RKO (cell line): ENCODE measurements at regions not wholly inside any gene's neighbourhood (a gene's known extent, or its start where the extent isn't known, plus 50 kb on each side); places are given as distances from the start of the nearest gene placed in this dataset.

ENCODE experiments used
- DNase-seq: peaks from one replicate; pipeline ENCODE4 v3.0.0-alpha.2; 2016; ENCODE audit warnings: low spot score

DNA sequence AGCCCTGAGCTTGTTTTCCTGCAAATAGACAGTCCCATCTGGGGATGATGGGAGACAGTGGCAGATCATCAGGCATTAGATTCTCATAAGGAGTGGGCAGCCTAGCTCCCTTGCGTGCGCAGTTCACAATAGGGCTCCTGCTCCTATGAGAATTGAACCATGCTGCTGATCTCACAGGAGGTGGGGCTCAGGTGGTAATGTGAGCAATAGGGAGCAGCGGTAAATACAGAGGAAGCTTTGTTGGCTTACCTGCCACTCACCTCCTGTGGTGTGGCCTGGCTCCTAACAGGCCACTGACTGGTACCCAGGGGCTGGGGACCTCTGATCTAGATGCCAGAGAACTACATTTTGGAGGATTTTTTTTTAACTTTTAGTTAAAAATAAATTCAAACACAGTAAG lies 434.8 kb upstream of the MKI67 start:
- no peak for DNase-seq

DNA sequence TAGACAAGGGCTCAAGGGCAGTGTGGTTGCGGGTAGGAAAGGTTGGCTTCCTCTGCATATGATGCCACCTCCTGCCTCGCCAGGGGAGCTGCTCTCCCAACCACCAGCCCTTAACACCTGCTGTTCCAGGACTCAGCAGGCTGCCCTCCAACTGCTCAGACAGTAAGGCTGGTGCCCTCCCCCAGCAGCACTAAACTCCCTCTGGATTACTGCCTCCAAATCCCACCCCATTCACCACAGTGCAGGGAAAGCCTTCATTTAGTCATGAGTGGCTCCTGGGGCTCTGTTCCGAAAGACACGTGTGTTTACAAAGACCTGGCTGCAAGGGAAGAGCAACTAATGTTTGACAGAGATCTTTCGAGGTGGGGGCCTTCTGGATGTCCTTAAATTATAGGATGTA lies 437.2 kb upstream of the MKI67 start:
- DNase-seq = no peak

DNA sequence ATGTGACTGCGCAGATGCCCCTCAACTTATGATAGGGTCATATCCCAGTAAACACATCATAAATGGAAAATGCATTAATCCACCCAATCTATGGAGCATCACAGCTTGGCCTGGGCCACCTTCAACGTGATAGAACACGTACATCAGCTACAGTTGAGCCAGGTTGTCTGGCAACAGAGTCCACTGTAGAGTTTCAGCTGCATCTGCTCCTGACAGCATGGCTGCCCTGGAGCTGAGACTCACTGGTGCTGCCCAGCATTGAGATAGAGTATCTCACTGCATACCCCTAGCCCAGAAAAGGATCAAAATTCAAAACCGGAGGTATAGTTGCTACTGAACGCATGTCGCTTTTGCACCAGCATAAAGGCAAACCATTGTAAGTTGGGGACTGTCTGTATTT lies 437.7 kb upstream of the MKI67 start:
- DNase-seq = no peak

- no peak for DNase-seq
Observed at GRCh38 chr10:128566361-128566968, 440.2 kb upstream of the MKI67 start.

DNA sequence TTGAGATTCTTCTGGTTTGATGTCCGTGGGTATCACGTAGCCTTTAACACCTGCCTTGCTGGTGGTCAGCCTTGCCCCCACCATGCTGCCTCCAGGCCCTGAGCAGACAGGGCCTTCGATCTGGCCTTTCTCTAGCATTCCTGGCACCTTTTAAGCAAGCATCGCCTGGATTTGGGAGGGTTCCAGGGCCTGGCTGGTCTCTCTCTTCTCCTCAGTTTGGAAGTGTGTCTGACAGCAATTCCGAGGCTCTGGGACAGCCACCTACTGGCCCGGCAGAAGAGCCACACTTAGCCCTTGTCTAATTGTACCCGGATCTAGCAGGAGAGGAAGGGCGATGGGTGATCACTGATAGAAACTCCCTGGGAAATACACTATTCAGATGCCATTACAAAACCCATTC lies 441.3 kb upstream of the MKI67 start:
- DNase-seq = no peak

DNA sequence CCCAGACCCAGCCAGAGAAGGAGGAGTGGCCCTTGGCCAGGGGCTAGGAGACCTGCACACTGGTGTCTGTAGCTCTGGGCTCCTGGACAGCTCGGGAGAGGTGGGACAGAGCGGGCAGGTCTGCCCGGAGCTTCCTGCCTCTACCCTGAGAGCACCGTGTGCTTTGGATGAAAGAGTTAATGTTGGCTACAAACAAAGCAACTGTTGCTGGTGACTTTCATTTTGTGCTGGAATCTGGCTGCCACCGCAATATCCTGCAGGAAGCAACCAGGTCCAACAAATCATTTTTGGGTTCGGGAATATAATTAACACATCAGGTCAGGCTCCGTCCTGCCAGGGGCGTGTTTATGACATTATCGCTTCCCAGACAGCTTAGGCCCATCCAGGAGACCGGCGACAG lies 441.8 kb upstream of the MKI67 start:
- no peak for DNase-seq

GRCh38 chr10:128568491-128568890 lies 442.3 kb upstream of the MKI67 start:
- no peak for DNase-seq

GRCh38 chr10:128568990-128569945 lies 443.0 kb upstream of the MKI67 start:
- no peak for DNase-seq

DNA sequence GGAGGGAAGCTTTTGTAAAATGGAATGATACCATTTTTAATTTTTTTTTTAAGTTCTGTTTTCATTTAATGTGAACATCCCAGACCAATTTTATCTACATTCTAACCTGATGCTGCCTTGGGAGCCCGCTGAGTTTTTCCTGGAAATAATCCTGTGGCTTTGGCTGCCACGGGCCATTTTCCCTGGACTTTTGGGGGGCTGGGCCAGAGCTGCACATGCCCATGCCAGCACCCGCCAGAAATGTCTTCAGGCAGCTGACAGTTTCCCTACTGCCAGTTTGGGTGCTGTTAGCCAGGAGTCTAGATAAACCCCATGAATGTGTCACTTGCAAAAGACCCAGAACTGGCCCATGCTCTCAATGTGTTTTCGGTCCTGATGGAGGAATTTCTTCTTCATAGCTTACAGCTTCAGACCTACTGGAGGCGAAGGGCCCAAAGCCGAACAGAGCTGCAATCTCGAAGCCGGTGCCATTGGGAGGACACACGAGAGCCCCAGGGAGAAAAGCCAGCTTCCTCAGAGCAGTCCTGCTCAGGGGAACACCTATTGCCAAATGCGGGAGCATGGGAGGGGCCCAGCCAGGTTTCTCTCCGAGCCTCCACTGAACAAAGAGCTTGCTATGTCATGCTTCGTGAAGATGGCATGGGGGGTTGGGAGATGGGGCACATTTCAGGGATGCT lies 444.2 kb upstream of the MKI67 start:
- no peak for DNase-seq

- no peak for DNase-seq
Observed at GRCh38 chr10:128571071-128571470, 444.8 kb upstream of the MKI67 start.

DNA sequence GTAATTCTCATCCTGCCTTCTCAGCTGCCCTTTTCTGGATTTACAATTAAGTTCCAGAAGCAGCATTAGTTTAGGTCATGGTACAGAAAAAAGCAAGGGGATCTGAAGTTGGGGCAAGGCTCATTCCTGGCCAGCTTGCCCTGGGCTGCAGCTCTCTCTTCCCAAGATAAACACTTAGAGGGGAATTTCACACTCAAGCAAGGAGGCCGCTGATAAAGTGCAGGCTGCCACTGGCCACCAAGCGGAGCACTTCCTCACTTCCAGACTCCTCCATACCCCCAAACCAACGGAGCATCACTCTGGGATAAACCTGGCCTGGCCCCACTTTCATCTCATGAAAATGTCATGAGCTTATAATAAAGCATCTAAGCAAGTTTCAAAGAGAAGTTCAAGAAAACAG lies 445.5 kb upstream of the MKI67 start:
- DNase-seq = no peak

DNA sequence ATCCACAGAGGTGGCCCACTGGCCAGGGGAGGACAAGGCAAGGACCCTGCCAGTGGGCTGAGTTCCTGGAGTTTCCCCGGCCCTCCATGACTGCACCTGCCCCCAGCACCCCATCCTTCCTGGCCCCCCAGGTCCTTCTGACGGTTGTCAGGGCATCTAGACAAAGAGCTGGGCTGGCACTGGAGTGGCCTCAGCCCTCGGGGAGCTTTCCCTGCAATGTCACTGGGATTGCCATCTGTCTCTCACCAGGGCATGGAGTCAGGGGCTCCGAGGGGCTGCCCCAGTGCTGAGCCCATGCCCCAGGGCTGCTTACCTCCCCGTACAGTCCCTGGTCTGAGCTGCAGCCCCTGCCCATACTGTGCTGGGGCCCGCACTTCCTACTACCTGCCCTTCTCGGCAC lies 446.5 kb upstream of the MKI67 start:
- DNase-seq = no peak

DNA sequence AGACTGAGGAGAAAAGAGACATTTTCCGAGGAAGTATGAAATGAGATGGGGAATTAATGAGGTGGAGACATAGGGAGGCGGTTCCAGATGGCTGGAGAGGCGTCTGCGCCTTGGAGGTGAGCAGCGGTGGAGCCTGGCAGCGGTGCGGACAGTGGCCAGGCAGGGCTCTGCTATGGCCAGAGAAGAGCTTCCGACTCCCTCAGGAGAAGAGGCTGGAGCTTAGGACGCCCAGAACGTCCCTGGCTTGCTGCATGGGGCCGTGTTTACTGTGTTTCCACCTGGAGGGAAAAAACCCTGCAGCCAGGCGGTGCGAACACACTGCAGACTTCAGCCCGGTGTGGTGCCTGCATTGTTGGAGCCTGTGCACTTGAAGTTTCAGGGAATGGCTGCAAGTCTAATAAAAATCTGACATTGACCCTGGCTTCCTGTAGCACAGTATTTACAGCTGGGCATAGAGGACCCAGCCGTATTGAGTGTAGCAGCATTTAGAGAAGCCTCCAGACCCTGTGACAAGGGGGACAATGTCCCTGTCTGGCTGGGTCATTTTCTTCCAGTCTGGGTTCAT lies 447.1 kb upstream of the MKI67 start:
- DNase-seq = no peak

DNA sequence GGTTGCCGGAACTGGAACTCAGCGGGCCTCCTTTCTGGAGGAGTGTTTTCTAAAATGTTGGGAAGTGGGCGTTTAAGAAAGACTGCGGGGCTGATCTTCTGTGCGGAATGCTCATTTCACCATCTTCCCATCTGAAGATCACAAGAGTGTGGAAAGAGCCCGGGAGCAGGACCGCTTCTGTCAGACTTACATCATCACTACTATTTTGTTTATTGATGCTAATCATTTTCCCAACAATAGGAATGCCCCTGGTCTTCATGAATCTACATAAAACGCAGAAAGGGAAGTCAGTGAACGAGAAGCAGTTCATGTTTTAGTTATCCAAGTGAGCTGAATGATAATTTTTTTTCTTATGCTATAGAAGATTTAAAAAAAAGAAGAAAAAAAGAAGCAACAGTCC lies 447.8 kb upstream of the MKI67 start:
- no peak for DNase-seq

GRCh38 chr10:128574581-128575210 lies 448.5 kb upstream of the MKI67 start:
- no peak for DNase-seq

DNA sequence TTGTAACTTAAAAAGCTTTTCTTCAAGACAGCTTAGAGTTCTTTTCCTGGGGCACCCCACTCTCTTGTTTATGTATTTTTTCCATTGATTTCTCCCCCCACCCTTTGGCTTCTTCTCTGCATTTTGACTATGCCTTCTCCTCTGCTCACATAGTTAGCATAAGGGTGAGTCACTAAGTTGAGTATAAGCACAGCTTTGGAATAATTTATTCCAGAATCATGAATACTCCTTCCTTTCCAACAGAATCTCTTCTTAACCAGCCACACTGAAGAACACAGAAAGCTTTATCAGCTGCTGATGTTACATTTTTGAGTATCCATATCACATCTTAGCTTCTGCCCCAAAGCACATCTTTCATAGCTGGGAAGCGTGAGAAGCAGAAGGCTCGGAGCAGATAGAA lies 449.5 kb upstream of the MKI67 start:
- no peak for DNase-seq

GRCh38 chr10:128576336-128576735 lies 450.1 kb upstream of the MKI67 start:
- no peak for DNase-seq

DNA sequence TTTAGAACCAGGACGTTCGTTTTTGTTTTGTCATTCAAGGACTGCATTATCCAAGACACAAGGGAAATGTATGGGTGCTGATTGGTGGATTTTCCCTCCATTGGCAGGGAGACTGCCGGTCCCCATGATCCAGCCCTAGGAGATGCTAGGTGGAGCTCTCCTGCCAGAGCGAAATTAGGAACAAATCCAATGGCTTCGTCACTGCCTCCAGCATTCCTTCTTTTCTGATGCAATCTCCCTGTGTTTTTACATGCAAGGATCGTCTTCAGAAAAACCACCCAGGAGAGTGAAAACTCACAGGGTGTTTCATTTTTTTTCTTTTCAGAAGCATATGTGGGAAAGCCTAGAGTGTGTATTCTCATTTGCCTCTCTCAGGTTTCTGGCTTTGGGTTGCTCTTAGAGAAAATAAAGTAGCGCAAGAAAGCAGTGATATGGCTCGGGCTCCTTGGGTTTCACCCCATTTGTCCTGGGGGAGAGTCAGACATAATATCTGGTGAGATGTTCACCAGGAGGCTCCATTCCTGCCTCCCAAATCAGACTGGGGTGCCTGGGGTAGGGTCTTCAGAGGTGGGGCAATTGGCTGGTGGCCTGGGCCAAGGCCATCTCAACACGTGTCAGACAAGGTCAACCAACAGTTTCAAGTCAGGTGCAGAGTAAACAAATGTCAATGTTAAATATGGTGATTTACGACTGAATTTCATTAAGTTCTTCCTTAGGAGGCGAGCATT lies 450.9 kb upstream of the MKI67 start:
- DNase-seq = peak; percentile 57

DNA sequence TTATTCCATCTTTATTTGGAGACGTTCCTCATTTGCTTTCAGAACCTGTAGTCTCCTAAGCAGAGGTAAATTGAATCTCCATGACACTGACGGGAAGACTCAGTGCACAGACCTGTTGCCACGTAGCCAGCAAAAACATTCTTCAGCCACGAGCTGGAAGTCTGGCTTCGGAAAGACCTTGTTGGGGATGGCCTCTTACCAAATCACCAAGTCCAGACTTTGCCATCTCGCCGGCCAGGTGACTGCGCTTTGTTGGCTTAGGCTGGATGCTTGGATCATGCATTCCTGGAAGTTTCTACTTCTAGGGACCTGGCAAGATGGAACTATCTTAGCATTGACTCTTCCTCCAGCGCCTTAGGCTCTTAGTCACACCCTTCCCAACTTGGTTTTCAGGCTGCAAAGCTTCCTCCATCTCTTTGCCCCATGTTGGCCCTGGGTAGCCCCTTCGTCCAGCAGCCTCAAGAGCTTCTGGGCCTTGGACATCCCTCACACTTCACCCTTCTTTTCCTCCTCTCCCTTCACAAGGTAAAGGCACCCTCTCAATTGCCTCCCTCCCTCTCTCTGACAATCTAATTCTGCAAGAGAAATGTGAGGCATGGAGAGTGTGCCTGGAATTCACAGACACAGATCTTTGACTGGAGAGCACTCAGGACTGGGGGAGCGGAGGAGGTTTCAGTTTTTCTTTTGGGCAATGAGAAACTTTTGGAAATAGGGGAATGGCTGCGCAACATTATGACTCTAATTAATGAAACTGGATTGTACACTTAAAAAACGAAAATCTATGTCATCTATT lies 451.9 kb upstream of the MKI67 start:
- no peak for DNase-seq

DNA sequence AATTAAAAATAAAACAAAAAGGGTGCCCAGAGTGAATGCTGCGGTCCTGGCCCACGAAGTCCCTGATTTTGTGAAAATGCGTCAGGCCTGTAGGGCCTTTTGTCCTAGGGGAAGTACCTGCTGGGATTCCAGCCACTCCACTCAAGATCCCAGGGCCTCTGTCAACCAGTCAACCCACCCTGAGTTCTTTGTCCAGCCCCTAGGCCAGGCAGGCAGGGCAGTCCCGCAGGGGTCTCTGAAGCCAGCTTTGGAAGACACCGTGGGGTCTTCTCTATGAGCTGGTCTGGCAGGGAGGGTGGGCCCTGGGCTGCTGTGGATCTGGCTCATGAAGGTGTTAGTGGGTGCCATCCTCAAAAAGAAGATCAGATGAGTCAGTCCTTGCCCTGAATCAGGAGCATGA lies 452.5 kb upstream of the MKI67 start:
- DNase-seq = no peak
